Activated B cell treated with CpG ODN at 0.5 μM for 24 hours (primary cell): ENCODE measurements at regions not wholly inside any gene's neighbourhood (a gene's known extent, or its start where the extent isn't known, plus 50 kb on each side); places are given as distances from the start of the nearest gene placed in this dataset.

Experiments used
- ATAC-seq: fragments of 200-7000 bp; cut with Tn5 transposase; one replicate; pipeline ENCODE4 v1.10.0; 2021; ENCODE audit warnings: low read depth, mild to moderate bottlenecking, moderate library complexity
- CTCF ChIA-PET: fragments of 350-600 bp; sonication (Branson Sonifier 250); formaldehyde crosslinking; loops from one replicate; lab custom pipeline; 2021; ENCODE audit warnings: antibody characterized with exemption; lab: Charles Lee
- POLR2A ChIA-PET: fragments of 350-600 bp; sonication (Branson Sonifier 250); formaldehyde crosslinking; loops from one replicate; lab custom pipeline; 2021; ENCODE audit warnings: antibody characterized with exemption; lab: Charles Lee
- DNase-seq: peaks from one replicate; pipeline ENCODE4 v3.0.0; 2022
- H3K27ac Mint-ChIP-seq: one replicate; pipeline ENCODE4 v1.8.0; 2020; ENCODE audit warnings: mixed read lengths
- H3K27me3 Mint-ChIP-seq: one replicate; pipeline ENCODE4 v1.8.0; 2021; ENCODE audit warnings: mixed read lengths
- H3K36me3 Mint-ChIP-seq: one replicate; pipeline ENCODE4 v1.8.0; 2021; ENCODE audit warnings: low read depth, mixed read lengths
- H3K4me1 Mint-ChIP-seq: one replicate; pipeline ENCODE4 v1.8.0; 2021; ENCODE audit warnings: mixed read lengths
- H3K4me3 Mint-ChIP-seq: one replicate; pipeline ENCODE4 v1.8.0; 2020; ENCODE audit warnings: mild to moderate bottlenecking, mixed read lengths
- H3K9me3 Mint-ChIP-seq: one replicate; pipeline ENCODE4 v1.8.0; 2020; ENCODE audit warnings: mixed read lengths
- intact Hi-C: fragments of 100-400 bp; cut with micrococcal nuclease; formaldehyde crosslinking; loops from one replicate; pipeline ENCODE4 v1.15.1; 2024
- TF ChIP-seq, protein P1 (sequence below): fragments of 200-600 bp; IDR thresholded peaks from one replicate; pipeline ENCODE4 v1.8.0; 2022; ENCODE audit warnings: antibody characterized with exemption, mild to moderate bottlenecking

DNA sequence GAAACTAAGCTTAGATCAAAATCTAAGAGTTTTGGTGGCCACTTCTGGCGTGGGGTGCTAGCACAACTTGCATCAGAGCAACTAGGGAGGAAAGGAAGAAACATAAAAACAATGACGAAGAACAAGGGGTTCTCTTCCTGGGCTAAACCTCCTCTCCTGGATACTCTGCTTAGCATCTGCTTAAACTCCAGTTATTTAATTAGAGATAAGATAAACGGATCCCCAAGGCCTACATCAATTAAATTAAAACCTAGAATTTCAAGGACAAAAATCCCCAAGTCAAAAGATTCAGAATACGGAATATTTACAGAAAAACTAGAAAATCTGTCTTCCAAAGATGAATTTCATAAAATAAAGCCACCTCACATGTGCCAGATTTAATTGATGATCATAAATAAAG is 281.9 kb downstream of the SHOX2 start:
- no peaks in the 10 kb centered on the region for H3K4me1 Mint-ChIP-seq
- ChIA-PET CTCF (no interaction called here), POLR2A (no interaction called here)
- intact Hi-C loops, result no loop called here
- no peak for ATAC-seq
- no peak for DNase-seq
- H3K4me3 Mint-ChIP-seq, result no peak overlapping the region
- no peaks in the 10 kb centered on the region for H3K36me3 Mint-ChIP-seq
- H3K27me3 Mint-ChIP-seq, result no peaks in the 10 kb centered on the region
- peaks cover 9% of the 10 kb centered on the region for H3K9me3 Mint-ChIP-seq
- TF ChIP-seq, protein P1, sequence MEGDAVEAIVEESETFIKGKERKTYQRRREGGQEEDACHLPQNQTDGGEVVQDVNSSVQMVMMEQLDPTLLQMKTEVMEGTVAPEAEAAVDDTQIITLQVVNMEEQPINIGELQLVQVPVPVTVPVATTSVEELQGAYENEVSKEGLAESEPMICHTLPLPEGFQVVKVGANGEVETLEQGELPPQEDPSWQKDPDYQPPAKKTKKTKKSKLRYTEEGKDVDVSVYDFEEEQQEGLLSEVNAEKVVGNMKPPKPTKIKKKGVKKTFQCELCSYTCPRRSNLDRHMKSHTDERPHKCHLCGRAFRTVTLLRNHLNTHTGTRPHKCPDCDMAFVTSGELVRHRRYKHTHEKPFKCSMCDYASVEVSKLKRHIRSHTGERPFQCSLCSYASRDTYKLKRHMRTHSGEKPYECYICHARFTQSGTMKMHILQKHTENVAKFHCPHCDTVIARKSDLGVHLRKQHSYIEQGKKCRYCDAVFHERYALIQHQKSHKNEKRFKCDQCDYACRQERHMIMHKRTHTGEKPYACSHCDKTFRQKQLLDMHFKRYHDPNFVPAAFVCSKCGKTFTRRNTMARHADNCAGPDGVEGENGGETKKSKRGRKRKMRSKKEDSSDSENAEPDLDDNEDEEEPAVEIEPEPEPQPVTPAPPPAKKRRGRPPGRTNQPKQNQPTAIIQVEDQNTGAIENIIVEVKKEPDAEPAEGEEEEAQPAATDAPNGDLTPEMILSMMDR, result no peak
- no peak overlapping the region for H3K27ac Mint-ChIP-seq

DNA sequence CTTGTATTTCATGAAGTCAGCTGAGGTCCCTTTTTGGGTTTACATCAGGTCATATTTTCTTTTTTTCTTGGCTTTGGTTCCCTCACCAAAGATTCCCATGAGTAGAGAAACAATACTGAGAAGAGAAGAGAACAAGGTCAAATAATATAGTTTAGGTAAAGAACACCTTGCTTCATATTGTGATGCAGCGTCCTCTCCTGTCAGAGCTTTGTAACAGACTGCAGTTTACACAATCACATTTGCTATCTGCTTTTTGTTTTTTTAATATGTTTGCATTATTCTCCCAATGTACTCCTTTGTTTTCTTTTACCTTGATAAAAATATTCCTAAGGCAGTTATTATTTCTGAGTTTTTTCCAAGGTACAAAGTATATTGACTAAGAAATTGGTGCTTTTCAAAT is 283.2 kb downstream of the SHOX2 start:
- ChIA-PET POLR2A (no interaction called here), CTCF (no interaction called here)
- no peak for ATAC-seq
- Mint-ChIP-seq H3K27ac (no peak overlapping the region), H3K36me3 (no peaks in the 10 kb centered on the region), H3K9me3 (peaks cover 4% of the 10 kb centered on the region), H3K27me3 (no peaks in the 10 kb centered on the region), H3K4me3 (no peak overlapping the region), H3K4me1 (no peaks in the 10 kb centered on the region)
- intact Hi-C loops, result no loop called here
- TF ChIP-seq, protein P1, result no peak
- DNase-seq, result no peak

DNA sequence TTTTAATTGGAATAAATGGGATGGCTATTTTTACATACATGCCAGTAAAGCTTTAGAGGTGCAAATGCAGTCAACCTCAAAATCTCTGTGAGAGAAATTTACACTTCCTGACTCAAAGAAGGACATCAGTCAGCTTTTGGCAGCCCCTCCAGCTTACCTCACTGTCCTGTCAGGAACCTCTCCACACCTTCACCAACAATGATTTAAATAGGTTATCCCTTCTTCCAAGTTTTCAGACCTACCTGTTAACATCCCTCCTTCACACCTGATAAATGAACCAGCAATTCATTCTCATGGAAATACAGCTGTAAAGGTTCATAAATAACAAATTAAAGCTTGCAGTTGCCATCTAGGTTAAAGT is 286.1 kb downstream of the SHOX2 start:
- DNase-seq (no peak), ATAC-seq (no peak)
- no peaks in the 10 kb centered on the region for H3K9me3 Mint-ChIP-seq
- H3K36me3 Mint-ChIP-seq, result no peaks in the 10 kb centered on the region
- H3K27ac Mint-ChIP-seq, result no peak overlapping the region
- CTCF ChIA-PET, result no interaction called here
- POLR2A ChIA-PET, result no interaction called here
- H3K4me3 Mint-ChIP-seq, result no peak overlapping the region
- no peaks in the 10 kb centered on the region for H3K27me3 Mint-ChIP-seq
- H3K4me1 Mint-ChIP-seq, result no peaks in the 10 kb centered on the region
- TF ChIP-seq, protein P1, result no peak
- intact Hi-C loops, result no loop called here

DNA sequence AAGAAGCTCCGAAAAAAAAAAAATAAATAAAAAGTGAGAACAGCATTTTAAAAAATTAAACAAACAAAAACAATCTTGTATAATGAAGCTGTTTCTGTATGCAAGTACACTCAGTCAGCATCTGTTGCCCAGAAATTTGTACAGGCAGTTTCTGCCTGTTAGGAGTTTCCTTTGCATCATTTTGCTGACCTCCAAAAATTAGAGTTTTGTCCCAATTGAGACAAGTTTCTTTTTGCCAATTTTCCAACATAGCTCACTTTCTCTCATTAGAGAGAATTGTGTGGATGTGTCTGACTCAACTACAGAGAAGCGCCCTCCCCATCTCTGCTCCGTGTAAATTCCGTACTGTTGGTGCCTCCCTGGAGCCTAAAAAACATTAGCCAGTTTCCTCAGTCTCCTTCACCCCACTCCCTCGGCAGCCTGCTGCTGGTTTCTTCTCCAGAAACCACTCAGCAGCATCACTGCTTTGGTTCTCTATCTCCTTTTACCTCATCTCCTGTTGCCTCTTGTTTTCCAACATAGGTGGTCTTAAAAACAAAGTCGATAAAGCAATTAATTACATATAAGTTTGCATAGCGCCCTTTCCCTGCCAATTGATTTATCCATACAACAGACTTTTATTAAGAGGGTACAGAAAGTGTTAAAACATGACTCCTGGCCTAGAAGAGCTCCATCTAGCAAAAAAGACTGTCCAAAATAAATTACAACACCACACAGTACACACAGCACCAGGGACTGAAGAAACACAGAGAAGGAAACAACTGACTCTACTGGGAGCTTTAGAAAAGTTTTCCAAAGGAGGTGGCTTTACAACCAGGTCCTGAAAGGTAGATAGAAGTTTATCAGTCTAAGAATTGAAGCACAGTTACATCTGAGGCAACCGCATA is 286.7 kb downstream of the SHOX2 start:
- Mint-ChIP-seq H3K27me3 (no peaks in the 10 kb centered on the region), H3K4me1 (no peaks in the 10 kb centered on the region), H3K36me3 (no peaks in the 10 kb centered on the region), H3K4me3 (no peak overlapping the region), H3K27ac (no peak overlapping the region), H3K9me3 (no peaks in the 10 kb centered on the region)
- POLR2A ChIA-PET, result no interaction called here
- no peak for ATAC-seq
- CTCF ChIA-PET, result no interaction called here
- DNase-seq, result no peak
- TF ChIP-seq, protein P1, result no peak
- intact Hi-C loops, result no loop called here

DNA sequence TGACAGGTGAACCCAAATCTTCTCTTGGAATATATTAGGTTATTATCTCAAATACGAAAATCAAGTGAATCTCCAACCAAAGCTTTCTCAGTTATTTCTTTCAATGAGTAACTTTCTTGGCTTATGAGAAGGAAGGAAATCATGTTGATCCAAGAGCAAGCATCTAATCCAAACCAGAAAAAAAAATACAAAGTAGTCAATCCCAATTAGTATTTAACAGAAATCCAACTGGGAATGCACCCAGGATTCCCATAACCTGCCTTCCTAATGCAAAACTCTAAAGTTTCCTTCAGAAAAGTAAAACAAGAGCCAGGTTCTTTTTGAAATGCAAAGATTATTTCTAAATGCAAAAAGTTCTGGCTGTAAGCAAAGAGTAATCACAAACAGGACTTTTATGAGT is 289.3 kb downstream of the SHOX2 start:
- POLR2A ChIA-PET, result no interaction called here
- H3K27ac Mint-ChIP-seq, result no peak overlapping the region
- DNase-seq (no peak), ATAC-seq (no peak)
- intact Hi-C loops, result no loop called here
- no peaks in the 10 kb centered on the region for H3K9me3 Mint-ChIP-seq
- TF ChIP-seq, protein P1, result no peak
- H3K27me3 Mint-ChIP-seq, result no peaks in the 10 kb centered on the region
- H3K4me1 Mint-ChIP-seq, result no peaks in the 10 kb centered on the region
- CTCF ChIA-PET, result no interaction called here
- no peaks in the 10 kb centered on the region for H3K36me3 Mint-ChIP-seq
- no peak overlapping the region for H3K4me3 Mint-ChIP-seq
